HUDEP-2 (cell line): ENCODE measurements at regions not wholly inside any gene's neighbourhood (a gene's known extent, or its start where the extent isn't known, plus 50 kb on each side); places are given as distances from the start of the nearest gene placed in this dataset.

ENCODE experiments used
- DNase-seq, 76 experiments: peaks; one replicate each; lab custom pipeline; 2025; ENCODE audit not compliant: unreplicated experiment in 76 of 76; lab: John Stamatoyannopoulos, UW

GRCh38 chr2:240338274-240338673, 97.2 kb upstream of the GPC1 start:
- no peak for DNase-seq

GRCh38 chr2:240339411-240340360, 95.8 kb upstream of the GPC1 start:
- no peak for DNase-seq

- no peak for DNase-seq
Observed at GRCh38 chr2:240340361-240340761, 95.1 kb upstream of the GPC1 start.

GRCh38 chr2:240341064-240341463, 94.4 kb upstream of the GPC1 start:
- no peak for DNase-seq

- DNase-seq, result no peak
Observed at GRCh38 chr2:240343548-240343947, 91.9 kb upstream of the GPC1 start.

GRCh38 chr2:240344904-240345303, 90.6 kb upstream of the GPC1 start:
- DNase-seq, result no peak

GRCh38 chr2:240346015-240346752, 89.3 kb upstream of the GPC1 start:
- no peak for DNase-seq

- DNase-seq, result no peak
Observed at GRCh38 chr2:240346753-240347372, 88.6 kb upstream of the GPC1 start.

- DNase-seq, result no peak
Observed at GRCh38 chr2:240347373-240347940, 88.0 kb upstream of the GPC1 start.

- DNase-seq, result no peak
Observed at GRCh38 chr2:240347949-240348500, 87.4 kb upstream of the GPC1 start.

- DNase-seq, result no peak
Observed at GRCh38 chr2:240348522-240348921, 86.9 kb upstream of the GPC1 start.

GRCh38 chr2:240349133-240350005, 86.1 kb upstream of the GPC1 start:
- no peak for DNase-seq

GRCh38 chr2:240350006-240350355, 85.5 kb upstream of the GPC1 start:
- DNase-seq, result no peak

- no peak for DNase-seq
Observed at GRCh38 chr2:240350696-240351087, 84.8 kb upstream of the GPC1 start.

- no peak for DNase-seq
Observed at GRCh38 chr2:240351088-240351741, 84.2 kb upstream of the GPC1 start.

- no peak for DNase-seq
Observed at GRCh38 chr2:240351826-240352426, 83.5 kb upstream of the GPC1 start.

- no peak for DNase-seq
Observed at GRCh38 chr2:240353086-240353798, 82.2 kb upstream of the GPC1 start.

GRCh38 chr2:240353944-240354343, 81.5 kb upstream of the GPC1 start:
- DNase-seq, result no peak
